Testis (tissue), 2 donors: ENCODE measurements at regions not wholly inside any gene's neighbourhood (a gene's known extent, or its start where the extent isn't known, plus 50 kb on each side); places are given as distances from the start of the nearest gene placed in this dataset.

Experiments
- POLR2A ChIP-seq: fragments of 450-650 bp; IDR thresholded peaks from one replicate; pipeline ENCODE4 v1.6.1; 2017; ENCODE audit warnings: antibody characterized with exemption, mild to moderate bottlenecking, moderate library complexity
- TF ChIP-seq, protein P1 (sequence below), 3 experiments: fragments of 450-650 bp in 2 of 3; fragments of 200-600 bp in 1 of 3; sonication (generic) in 1 of 3; IDR thresholded peaks; one replicate each; pipeline ENCODE4 v1.5.1; 2016 to 2019; ENCODE audit warnings: antibody characterized with exemption in 3 of 3, mild to moderate bottlenecking in 2 of 3, moderate library complexity in 1 of 3

DNA sequence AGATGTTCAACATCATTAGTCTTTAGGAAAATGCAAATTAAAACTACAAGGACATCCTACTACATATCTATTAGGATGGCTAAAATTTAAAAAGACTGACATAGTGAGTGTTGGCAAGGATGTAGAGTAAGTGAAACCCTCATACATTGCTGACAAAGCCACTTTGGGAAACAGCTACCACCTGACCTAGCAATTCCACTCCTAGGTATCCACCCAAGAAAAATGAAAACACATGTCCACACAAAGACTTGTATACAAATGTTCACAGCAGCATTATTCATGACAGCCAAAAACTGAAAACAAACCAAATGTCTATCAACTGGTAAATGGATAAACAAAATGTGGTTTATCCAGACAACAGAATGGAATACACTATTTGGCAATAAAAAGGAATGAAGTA is 51.7 kb upstream of the DOCK9 start:
- TF ChIP-seq, protein P1, sequence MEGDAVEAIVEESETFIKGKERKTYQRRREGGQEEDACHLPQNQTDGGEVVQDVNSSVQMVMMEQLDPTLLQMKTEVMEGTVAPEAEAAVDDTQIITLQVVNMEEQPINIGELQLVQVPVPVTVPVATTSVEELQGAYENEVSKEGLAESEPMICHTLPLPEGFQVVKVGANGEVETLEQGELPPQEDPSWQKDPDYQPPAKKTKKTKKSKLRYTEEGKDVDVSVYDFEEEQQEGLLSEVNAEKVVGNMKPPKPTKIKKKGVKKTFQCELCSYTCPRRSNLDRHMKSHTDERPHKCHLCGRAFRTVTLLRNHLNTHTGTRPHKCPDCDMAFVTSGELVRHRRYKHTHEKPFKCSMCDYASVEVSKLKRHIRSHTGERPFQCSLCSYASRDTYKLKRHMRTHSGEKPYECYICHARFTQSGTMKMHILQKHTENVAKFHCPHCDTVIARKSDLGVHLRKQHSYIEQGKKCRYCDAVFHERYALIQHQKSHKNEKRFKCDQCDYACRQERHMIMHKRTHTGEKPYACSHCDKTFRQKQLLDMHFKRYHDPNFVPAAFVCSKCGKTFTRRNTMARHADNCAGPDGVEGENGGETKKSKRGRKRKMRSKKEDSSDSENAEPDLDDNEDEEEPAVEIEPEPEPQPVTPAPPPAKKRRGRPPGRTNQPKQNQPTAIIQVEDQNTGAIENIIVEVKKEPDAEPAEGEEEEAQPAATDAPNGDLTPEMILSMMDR (IDR thresholded peaks at IDR 0.05): no peak
- no peak for TF ChIP-seq POLR2A
